ENCODE measurements at regions not wholly inside any gene's neighbourhood (a gene's known extent, or its start where the extent isn't known, plus 50 kb on each side); places are given as distances from the start of the nearest gene placed in this dataset.
A peak's percentile ranks its signal among the peaks of the same experiment; 100 is the strongest.
"Not testable (repeated sequence)": the region's sequence is repeated elsewhere in the genome, so short reads cannot be mapped to it uniquely, and the experiment has no call there.

DNA sequence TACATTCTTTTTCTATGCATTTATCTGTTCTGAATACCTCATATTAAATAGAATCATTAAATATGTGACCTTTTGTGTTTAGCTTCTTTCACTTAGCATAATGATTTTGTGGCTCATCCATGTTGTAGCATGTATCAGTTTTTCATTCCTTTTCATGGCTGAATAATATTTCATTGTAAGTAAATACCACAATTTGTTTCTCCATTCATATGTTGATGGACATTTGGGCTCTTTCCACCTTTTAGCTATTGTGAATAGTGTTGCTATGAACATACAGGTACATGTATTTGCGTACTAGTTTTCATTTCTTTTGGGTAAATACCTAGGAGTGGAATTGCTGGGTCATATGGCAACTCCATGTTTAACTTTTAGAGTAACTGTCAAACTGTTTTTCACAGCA, 85.1 kb downstream of the GNL3L start:
- no peak for DNase-seq

DNA sequence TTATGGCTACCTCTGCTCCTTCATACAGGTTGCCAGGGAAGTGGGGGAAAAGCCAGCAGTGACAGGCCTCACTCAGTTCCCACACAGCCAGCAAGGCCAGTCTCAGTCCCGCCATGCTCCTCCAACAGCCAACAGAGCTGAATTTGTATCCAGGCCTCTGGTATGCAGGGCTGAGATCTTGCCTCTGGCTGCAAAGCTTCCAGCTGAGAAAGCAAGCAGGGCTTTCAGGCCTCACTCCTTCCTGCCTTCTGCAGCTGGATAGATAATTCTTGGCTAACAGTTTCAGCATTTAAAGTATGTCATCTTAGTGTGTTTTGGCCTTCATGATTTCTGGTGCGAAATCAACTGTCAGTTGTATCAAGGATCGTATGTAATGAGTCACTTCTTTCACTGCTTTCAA, 103.6 kb downstream of the GNL3L start:
- DNase-seq = no peak

DNA sequence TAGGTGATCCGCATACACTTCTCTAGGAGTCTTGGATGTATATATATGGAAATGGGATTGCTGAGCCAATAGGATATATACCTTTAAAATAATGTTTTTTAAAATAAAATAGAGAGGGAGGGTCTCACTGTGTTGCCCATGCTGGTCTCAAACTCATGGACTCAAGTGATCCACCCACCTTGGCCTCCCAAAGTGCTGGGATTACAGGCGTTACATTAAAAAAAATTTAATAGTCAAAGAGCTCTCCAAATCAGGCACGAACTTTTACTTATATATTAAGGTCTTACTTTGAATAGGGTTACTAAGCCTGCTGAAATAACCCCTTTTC, 109.0 kb downstream of the GNL3L start:
- DNase-seq = no peak

DNA sequence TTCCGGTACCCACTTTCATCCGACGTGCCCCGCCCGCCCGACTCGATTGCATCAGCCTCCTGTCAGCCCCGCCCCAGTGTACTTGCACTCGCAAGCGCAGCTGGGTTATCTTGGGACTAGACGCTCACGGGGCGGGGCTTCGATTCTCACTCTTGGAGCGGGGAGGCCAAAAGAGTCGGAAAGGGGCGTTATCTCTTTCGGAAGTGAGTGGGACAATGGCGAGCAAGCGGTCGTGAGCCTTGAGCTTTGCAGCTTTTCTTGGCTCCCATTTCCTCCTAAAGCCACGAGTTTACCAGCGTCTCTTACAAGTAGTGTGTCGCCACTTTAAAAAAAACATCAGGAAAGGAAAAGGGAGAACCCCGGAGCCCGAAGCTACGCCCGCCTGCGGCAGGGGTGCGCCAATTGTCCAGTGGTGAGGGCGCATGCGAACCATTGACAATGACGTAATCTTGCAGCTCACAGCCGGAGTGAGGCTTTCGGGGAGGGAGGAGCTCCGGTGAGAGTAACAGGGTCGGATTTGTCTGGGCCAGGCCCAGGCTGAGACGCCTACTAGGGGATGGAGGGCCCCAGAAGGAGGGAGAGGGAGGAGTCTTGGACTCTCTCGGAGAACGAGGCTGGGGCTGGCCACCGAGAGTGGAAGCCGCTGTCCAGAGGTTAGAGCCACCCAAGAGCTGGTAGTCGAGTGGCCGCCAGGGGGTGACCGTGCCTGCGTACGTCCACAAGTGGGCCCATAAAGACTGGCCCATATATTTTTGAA, 109.5 kb downstream of the GNL3L start:
- DNase-seq = peak; percentile 85 to 94

DNA sequence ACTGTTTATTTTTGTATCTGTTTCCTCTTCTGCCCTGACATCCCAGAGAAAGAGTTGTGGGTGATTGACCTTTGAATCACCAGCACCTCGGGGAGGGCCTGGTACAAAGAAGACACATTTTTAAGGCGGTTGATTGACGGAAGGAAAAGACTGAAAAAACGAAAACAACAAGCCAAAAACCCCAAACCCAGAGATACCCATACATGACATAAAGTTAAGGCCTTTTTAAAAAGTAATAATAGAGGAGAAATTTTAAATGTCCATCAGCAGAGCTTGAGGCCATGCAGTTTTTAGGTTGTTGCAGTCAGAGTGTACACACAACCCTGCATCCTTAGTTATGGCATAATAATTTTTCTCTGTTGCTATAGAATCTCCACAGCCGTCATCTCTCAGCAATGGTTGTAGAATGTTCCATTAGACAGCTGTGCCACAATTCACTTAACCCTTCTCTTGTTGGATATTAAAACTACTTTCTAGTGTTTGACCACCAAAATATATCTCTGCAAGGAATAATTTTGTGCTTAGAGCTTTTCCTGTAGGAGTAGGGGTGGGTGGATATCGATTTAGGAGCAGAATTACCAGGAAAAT, 110.2 kb downstream of the GNL3L start:
- no peak for DNase-seq

DNA sequence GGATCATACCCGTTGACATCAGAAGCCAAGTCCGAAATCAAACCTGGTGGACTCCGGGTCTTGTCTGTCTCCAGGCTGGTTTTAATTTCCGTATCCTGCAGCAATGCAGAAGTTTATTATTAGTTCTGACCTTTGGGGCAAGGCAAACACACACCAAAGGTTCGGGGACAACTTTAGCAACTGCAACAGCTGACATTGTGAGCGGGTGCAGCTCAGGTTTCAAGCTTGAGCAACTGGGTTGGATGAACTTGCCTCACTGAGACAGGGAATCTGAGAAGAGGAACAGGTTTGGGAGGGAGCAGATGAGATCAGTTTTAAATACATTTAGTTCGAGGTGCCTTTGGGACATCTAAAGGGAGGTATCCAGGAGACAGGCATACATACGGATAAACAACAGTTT, 110.7 kb downstream of the GNL3L start:
- DNase-seq = no peak

DNA sequence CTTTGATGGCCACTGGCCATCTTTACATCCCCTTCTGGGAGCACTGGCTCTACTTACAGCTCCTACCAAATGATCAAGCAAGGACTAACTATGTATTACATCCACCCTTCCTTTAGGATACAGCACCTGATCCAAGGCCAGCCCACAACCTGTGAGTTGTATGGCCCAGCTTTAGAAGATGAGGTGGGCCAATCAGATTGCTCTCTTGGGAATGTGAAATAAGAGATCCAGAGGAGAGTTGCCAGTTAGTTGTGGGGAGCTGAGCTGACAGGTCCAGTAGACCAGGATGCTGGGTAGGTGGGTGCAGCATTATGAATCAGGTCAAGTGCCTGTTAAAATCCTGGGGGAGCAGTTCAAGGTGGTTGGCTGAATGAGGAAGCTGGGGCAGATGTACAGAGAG, 111.5 kb downstream of the GNL3L start:
- no peak for DNase-seq

- DNase-seq = not testable (repeated sequence)
Observed at GRCh38 chrX:54647607-54648006, 117.6 kb downstream of the GNL3L start.

DNA sequence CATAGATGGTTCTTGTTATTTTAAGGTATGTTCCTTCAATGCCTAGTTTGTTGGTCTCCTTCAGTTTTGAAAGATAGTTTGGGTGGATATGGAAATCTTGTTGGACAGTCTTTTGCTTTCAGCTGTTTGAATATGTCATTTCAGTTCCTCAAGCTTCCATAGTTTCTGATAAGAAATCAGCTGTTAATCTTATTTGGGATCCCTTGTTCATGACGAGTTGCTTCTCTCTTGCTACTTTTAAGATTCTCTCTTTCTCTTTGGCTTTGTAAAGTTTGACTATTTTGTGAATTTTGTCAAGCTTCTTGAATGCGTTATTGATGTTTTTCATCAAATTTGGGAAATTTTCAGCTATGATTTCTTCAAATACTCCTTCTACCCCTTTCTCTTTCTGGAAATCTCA, 129.5 kb downstream of the GNL3L start:
- no peak for DNase-seq

DNA sequence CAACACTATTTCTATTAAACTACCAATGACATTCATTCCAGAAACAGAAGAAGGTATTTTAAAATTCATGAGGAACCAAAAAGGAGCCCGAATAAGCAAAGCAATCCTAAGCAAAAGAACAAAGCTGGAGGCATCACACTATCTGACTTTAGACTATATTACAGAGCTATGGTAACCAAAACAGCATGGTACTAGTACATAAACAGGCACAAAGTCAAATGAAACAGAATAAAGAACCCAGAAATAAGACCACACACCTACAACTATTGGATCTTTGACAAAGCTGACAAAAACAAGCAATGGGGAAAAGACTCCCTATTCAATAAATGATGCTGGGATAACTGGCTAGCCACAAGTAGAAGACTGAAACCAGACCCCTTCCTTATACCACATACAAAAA, 122.3 kb downstream of the ITIH6 start:
- DNase-seq = no peak

GRCh38 chrX:54695231-54695630, 102.8 kb downstream of the ITIH6 start:
- DNase-seq = no peak

GRCh38 chrX:54695816-54696487, 102.1 kb downstream of the ITIH6 start:
- DNase-seq = no peak

Data from stimulated activated CD4-positive, alpha-beta T cell treated with anti-CD3 and anti-CD28 coated beads, Interleukin-4, amount 100 ng/mL, for 4 hours (primary cell).